ENCODE measurements at regions not wholly inside any gene's neighbourhood (a gene's known extent, or its start where the extent isn't known, plus 50 kb on each side); places are given as distances from the start of the nearest gene placed in this dataset.

DNA sequence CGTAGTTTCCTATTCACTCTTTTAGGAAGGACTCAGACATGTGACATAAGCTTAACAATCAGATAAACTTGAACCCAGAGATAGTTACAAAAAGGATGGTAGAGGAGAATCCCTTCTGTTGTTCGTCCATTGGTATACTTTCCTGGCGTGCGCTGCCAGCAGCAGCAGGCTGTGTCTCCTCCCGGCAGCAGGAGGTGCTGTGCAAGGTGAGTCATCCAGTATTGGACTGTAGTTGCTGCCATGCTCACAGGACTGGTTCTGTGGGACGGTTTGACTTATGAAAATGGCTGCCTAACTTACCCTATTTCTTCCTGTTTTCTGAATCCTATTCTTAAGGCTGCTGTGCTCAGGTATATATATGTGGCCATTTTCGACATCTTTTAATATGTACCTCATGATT lies 253.4 kb upstream of the LRRC3B start (continued):
- TF ChIP-seq PREB (CRISPR knock-in tag; IDR thresholded peaks at IDR 0.05) = no peak

GRCh38 chr3:26375843-26376530 lies 246.6 kb upstream of the LRRC3B start:
- CTCF ChIA-PET (ENCODE audit: low intra/inter-chr PET ratio, low total read pairs) = no interaction called here
- POLR2A ChIA-PET = no interaction called here
- H3K27ac ChIP-seq (ENCODE audit: extremely low read length, insufficient read depth, low read length) = no peak overlapping the region
- no peak overlapping the region for H3K9ac ChIP-seq (ENCODE audit: insufficient read depth, low read depth, low read length)
- H3K9me3 ChIP-seq (ENCODE audit: low read length) = peaks cover 80% of the 10 kb centered on the region
- H3K4me1 ChIP-seq (ENCODE audit: insufficient read depth, low read length) = no peaks in the 10 kb centered on the region
- ATAC-seq = no peak
- FAIRE-seq = no peak
- H4K20me1 ChIP-seq (ENCODE audit: insufficient read depth, low read length) = no peaks in the 10 kb centered on the region
- H3K36me3 ChIP-seq (replicated peaks in 1 of 2; ENCODE audit: control insufficient read depth in 1 of 2, insufficient read depth in 2 of 2, low read length in 2 of 2) = no peaks in the 10 kb centered on the region
- H3K27me3 ChIP-seq (ENCODE audit: control insufficient read depth in 1 of 2, insufficient read depth in 2 of 2, low read length in 2 of 2) = no peaks in the 10 kb centered on the region
- no peak overlapping the region for H3K4me2 ChIP-seq (ENCODE audit: low read depth, low read length)
- no peaks in the 10 kb centered on the region for H3K79me2 ChIP-seq (ENCODE audit: insufficient read depth, low read length)
- H3K4me3 ChIP-seq (replicated peaks in 1 of 3; ENCODE audit: insufficient read depth in 1 of 3, low read depth in 2 of 3, low read length in 3 of 3) = no peak overlapping the region
- WGBS (ENCODE audit: low lambda C conversion rate) = 7% methylated on average over 3 of the region's 3 CpGs
- H2AFZ ChIP-seq (ENCODE audit: low read length) = no peak overlapping the region
- no TSS peak for BruUV-seq (replicated peaks)
- intact Hi-C loops (cut with micrococcal nuclease; ENCODE audit: unreplicated experiment) (no loop called here), in situ Hi-C loops (cut with HindIII; ENCODE audit: extremely low pct_ligation_motif_present, low pct_unique_long_range_greater_than_20kb) (no loop called here)
- no peak for DNase-seq (ENCODE audit: low spot score)
- no peak for TF ChIP-seq ZNF772 (CRISPR knock-in tag; IDR thresholded peaks at IDR 0.05)
- TF ChIP-seq PHF21A (CRISPR knock-in tag; IDR thresholded peaks at IDR 0.05) = no peak
- TF ChIP-seq PATZ1 (CRISPR knock-in tag; IDR thresholded peaks at IDR 0.05) = no peak
- TF ChIP-seq ZNF382 (CRISPR knock-in tag; IDR thresholded peaks at IDR 0.05; ENCODE audit: borderline replicate concordance) = no peak
- TF ChIP-seq TAF15 (IDR thresholded peaks at IDR 0.05; ENCODE audit: low read depth, low read length, poor library complexity, severe bottlenecking) = no peak
- no peak for TF ChIP-seq ZFP1 (CRISPR knock-in tag; IDR thresholded peaks at IDR 0.05)
- TF ChIP-seq ZSCAN25 (CRISPR knock-in tag; IDR thresholded peaks at IDR 0.05) = no peak
- no peak for TF ChIP-seq SRF (IDR thresholded peaks at IDR 0.05; ENCODE audit: low read depth, low read length)
- TF ChIP-seq ZSCAN20 (CRISPR knock-in tag; IDR thresholded peaks at IDR 0.05; ENCODE audit: borderline replicate concordance) = no peak
- TF ChIP-seq ZNF20 (CRISPR knock-in tag; IDR thresholded peaks at IDR 0.05) = no peak
- TF ChIP-seq RORA (CRISPR knock-in tag; IDR thresholded peaks at IDR 0.05) = no peak
- no peak for TF ChIP-seq SRSF4 (IDR thresholded peaks at IDR 0.05; ENCODE audit: low read depth, low read length, poor library complexity, severe bottlenecking)
- TF ChIP-seq, protein P1, sequence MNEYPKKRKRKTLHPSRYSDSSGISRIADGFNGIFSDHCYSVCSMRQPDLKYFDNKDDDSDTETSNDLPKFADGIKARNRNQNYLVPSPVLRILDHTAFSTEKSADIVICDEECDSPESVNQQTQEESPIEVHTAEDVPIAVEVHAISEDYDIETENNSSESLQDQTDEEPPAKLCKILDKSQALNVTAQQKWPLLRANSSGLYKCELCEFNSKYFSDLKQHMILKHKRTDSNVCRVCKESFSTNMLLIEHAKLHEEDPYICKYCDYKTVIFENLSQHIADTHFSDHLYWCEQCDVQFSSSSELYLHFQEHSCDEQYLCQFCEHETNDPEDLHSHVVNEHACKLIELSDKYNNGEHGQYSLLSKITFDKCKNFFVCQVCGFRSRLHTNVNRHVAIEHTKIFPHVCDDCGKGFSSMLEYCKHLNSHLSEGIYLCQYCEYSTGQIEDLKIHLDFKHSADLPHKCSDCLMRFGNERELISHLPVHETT (CRISPR knock-in tag; conservative IDR thresholded peaks at IDR 0.05) = no peak
- TF ChIP-seq, protein P2, sequence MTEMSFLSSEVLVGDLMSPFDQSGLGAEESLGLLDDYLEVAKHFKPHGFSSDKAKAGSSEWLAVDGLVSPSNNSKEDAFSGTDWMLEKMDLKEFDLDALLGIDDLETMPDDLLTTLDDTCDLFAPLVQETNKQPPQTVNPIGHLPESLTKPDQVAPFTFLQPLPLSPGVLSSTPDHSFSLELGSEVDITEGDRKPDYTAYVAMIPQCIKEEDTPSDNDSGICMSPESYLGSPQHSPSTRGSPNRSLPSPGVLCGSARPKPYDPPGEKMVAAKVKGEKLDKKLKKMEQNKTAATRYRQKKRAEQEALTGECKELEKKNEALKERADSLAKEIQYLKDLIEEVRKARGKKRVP (CRISPR knock-in tag; IDR thresholded peaks at IDR 0.05) = no peak
- no peak for TF ChIP-seq ZNF800 (CRISPR knock-in tag; IDR thresholded peaks at IDR 0.05)

Measured in HepG2 (cell line).